C4-2B (cell line): ENCODE measurements at regions not wholly inside any gene's neighbourhood (a gene's known extent, or its start where the extent isn't known, plus 50 kb on each side); places are given as distances from the start of the nearest gene placed in this dataset.

Experiments used
- ZFX ChIP-seq: fragments of 450-650 bp; IDR thresholded peaks from 2 replicates; pipeline ENCODE4 v1.6.1; 2017
- TF ChIP-seq, protein P1 (sequence below): fragments of 450-650 bp; conservative IDR thresholded peaks from 2 replicates; pipeline ENCODE4 v1.5.1; 2017; ENCODE audit warnings: mild to moderate bottlenecking

DNA sequence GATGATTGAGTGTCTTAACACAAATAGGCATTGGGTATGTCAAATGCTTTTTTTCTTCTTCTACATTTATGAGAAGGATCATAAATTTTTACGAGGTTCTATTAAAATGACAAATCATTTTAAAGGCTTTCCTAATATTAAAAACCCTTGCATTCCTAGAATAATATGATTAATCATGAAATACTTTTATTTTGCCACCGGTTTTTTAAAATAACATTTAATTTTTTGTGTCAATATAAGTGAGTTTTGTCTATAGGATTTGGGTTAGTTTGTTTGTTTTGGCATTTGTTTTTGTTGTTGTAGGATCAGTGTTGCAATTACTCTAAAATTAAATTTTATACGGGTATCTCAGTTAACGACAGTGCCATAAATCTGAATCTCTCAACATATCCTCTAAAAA, 169.7 kb upstream of the STK26 start:
- TF ChIP-seq, protein P1, sequence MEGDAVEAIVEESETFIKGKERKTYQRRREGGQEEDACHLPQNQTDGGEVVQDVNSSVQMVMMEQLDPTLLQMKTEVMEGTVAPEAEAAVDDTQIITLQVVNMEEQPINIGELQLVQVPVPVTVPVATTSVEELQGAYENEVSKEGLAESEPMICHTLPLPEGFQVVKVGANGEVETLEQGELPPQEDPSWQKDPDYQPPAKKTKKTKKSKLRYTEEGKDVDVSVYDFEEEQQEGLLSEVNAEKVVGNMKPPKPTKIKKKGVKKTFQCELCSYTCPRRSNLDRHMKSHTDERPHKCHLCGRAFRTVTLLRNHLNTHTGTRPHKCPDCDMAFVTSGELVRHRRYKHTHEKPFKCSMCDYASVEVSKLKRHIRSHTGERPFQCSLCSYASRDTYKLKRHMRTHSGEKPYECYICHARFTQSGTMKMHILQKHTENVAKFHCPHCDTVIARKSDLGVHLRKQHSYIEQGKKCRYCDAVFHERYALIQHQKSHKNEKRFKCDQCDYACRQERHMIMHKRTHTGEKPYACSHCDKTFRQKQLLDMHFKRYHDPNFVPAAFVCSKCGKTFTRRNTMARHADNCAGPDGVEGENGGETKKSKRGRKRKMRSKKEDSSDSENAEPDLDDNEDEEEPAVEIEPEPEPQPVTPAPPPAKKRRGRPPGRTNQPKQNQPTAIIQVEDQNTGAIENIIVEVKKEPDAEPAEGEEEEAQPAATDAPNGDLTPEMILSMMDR, result no peak
- no peak for TF ChIP-seq ZFX
